ENCODE measurements at regions not wholly inside any gene's neighbourhood (a gene's known extent, or its start where the extent isn't known, plus 50 kb on each side); places are given as distances from the start of the nearest gene placed in this dataset.
"Not testable (repeated sequence)": the region's sequence is repeated elsewhere in the genome, so short reads cannot be mapped to it uniquely, and the experiment has no call there.

DNA sequence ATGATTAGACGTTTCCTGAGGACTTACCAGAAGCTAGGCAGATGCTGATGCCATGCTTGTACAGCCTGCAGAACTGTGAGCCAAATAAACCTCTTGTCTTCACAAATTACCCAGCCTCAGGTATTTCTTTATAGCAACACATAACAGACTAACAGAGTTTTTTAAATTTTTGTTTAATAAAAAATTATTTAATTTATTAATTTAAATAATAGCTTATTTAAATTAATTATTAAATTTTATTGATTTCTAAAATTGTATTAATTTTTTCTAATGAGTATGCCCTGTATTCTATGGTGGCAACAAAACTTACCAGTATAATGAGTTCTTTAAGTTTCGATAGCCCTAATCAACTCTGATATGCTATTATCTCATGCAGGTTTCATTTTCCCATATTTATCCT lies 259.8 kb downstream of the IKZF2 start:
- H3K4me3 ChIP-seq (ENCODE audit: low read depth, low read length) = no peak overlapping the region
- DNase-seq (ENCODE audit: low read depth) = no peak
- TF ChIP-seq, protein P1, sequence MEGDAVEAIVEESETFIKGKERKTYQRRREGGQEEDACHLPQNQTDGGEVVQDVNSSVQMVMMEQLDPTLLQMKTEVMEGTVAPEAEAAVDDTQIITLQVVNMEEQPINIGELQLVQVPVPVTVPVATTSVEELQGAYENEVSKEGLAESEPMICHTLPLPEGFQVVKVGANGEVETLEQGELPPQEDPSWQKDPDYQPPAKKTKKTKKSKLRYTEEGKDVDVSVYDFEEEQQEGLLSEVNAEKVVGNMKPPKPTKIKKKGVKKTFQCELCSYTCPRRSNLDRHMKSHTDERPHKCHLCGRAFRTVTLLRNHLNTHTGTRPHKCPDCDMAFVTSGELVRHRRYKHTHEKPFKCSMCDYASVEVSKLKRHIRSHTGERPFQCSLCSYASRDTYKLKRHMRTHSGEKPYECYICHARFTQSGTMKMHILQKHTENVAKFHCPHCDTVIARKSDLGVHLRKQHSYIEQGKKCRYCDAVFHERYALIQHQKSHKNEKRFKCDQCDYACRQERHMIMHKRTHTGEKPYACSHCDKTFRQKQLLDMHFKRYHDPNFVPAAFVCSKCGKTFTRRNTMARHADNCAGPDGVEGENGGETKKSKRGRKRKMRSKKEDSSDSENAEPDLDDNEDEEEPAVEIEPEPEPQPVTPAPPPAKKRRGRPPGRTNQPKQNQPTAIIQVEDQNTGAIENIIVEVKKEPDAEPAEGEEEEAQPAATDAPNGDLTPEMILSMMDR (IDR thresholded peaks at IDR 0.05; ENCODE audit: insufficient read depth, low read depth, low read length, missing control alignments) = no peak

DNA sequence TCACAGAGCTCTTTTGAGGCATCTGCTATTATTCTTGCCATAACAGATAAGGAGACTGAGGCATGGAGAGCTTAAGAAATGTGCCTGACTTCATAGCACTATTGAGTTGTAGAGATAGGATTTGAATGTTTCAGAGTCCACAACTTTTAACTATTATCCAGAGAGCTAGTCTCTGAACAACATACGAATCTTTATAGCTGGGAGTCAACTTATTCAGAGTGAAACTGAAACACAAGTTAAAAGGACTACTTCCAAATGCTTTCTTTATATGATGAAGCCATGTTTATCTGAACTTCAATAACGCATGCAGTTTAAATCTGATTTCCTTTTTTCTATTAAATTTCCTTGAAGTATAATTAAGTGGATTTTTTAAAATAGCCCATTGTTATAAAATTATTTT lies 268.8 kb downstream of the IKZF2 start:
- no peak overlapping the region for H3K4me3 ChIP-seq (ENCODE audit: low read depth, low read length)
- peak; percentile 4 for DNase-seq (ENCODE audit: low read depth)
- TF ChIP-seq, protein P1 (IDR thresholded peaks at IDR 0.05; ENCODE audit: insufficient read depth, low read depth, low read length, missing control alignments) = no peak

DNA sequence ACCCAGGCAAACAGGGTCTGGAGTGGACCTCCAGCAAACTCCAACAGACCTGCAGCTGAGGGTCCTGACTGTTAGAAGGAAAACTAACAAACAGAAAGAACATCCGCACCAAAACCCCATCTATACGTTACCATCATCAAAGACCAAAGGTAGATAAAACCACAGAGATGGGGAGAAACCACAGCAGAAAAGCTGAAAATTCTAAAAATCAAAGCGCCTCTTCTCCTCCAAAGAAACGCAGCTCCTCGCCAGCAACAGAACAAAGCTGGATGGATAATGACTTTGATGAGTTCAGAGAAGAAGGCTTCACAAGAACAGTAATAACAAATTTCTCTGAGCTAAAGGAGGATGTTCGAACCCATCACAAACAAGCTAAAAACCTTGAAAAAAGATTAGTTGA lies 274.9 kb downstream of the IKZF2 start:
- H3K4me3 ChIP-seq (ENCODE audit: low read depth, low read length); DNase-seq (ENCODE audit: low read depth): not testable (repeated sequence)

DNA sequence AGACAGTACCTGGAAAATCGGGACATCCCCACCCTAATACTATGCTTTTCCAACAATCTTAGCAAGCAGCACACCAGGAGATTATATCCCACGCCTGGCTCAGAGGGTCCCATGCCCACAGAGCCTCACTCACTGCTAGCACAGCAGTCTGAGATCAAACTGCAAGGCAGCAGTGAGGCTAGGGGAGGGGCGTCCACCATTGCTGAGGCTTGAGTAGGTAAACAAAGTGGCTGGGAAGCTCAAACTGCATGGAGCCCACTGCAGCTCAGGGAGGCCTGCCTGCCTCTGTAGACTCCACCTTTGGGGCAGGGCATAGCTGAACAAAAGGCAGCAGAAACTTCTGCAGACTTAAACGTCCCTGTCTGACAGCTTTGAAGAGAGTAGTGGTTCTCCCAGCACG lies 275.5 kb downstream of the IKZF2 start:
- DNase-seq (ENCODE audit: low read depth); H3K4me3 ChIP-seq (ENCODE audit: low read depth, low read length): not testable (repeated sequence)

DNA sequence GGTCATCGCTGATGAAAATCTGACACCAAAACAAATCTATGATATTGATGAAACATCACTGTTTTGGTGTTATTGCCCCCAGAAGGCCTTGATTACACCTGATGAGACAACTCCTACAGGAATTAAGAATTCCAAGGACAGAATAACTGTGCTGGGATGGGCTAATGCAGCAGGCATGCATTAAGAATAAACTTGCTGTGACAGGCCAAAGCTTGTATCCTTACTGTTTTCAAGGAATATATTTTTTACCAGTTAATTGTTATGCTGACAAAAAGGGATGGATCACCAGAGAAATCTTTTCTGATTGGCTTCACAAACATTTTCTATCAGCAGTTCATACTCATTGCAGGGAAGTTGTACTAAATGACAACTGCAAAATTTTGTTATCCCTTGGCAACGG lies 278.2 kb downstream of the IKZF2 start:
- H3K4me3 ChIP-seq (ENCODE audit: low read depth, low read length) = no peak overlapping the region
- DNase-seq (ENCODE audit: low read depth) = no peak
- TF ChIP-seq, protein P1 (IDR thresholded peaks at IDR 0.05; ENCODE audit: insufficient read depth, low read depth, low read length, missing control alignments) = no peak

DNA sequence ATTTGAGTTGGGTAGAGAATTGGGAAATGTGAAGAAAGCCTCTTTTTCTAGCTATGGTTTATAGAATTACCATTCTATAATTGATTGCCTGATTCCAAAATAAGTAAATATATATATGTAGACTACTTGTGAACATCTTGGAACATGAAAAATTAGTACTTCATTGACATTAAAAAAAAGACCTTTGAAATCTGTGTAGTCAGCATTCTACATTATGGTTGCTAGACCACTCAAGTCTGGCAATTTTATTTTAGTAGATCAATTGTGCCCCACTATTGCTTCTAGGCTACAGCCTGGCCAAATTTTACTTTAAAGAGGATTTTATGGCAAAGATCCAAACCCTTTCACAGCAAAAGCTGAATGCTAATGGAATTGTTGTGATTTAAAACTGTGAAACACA lies 279.8 kb downstream of the IKZF2 start:
- no peak overlapping the region for H3K4me3 ChIP-seq (ENCODE audit: low read depth, low read length)
- TF ChIP-seq, protein P1 (IDR thresholded peaks at IDR 0.05; ENCODE audit: insufficient read depth, low read depth, low read length, missing control alignments) = no peak
- DNase-seq (ENCODE audit: low read depth) = no peak

DNA sequence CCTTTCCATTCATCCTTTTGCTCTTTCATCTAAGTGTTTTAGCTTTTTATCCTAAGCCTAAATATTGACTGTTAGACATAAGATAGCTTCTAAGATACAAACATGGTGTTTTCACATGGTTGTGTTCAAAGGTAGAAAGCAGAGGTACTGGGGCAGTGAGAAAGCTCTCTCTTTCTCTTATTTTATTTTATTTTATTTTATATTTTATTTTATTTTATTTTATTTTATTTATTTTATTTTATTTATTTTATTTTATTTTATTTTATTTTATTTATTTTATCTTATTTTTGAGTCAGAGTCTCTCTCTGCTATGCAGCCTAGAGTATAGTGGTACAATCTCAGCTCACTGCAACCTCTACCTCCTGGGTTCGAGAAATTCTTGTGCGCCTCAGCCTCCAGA lies 287.2 kb downstream of the IKZF2 start:
- no peak overlapping the region for H3K4me3 ChIP-seq (ENCODE audit: low read depth, low read length)
- TF ChIP-seq, protein P1 (IDR thresholded peaks at IDR 0.05; ENCODE audit: insufficient read depth, low read depth, low read length, missing control alignments) = no peak
- no peak for DNase-seq (ENCODE audit: low read depth)

DNA sequence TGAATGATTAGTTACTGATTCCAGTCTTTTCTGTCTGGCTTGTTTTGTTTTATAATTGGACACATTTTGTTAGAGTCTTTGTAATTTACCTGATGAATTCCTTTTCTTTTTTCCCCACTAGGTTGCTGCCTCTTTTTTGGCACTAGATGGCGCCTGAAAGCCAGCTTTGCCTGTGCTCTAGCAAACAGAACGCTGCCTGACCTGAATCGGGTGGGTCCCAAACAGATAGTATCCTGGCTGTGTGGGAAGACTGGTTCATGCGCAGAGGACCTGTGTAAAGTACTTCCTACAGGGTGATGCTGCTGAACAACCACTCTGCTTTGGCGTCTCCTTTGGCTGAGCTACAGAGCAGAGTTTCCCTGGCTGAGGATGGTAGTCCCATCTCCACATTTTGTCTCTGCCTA lies 288.2 kb downstream of the IKZF2 start:
- TF ChIP-seq, protein P1 (IDR thresholded peaks at IDR 0.05; ENCODE audit: insufficient read depth, low read depth, low read length, missing control alignments) = peak; percentile 52
- peak; percentile 64 for DNase-seq (ENCODE audit: low read depth)
- H3K4me3 ChIP-seq (ENCODE audit: low read depth, low read length) = no peak overlapping the region
